OCI-LY7 (cell line): ENCODE measurements at regions not wholly inside any gene's neighbourhood (a gene's known extent, or its start where the extent isn't known, plus 50 kb on each side); places are given as distances from the start of the nearest gene placed in this dataset.

Experiments
- BruUV-seq: library from RNA; stranded (reverse); fragments of 400-500 nt; replicated peaks from 2 replicates; lab custom pipeline; 2021; lab: Mats Ljungman, UMichigan
- CTCF ChIA-PET: fragments of 300-600 bp; sonication (Branson Sonifier 250); formaldehyde crosslinking; loops from one replicate; lab custom pipeline; 2022; ENCODE audit warnings: antibody characterized with exemption; ENCODE audit not compliant: unreplicated experiment; lab: Charles Lee
- POLR2A ChIA-PET: fragments of 300-600 bp; sonication (Branson Sonifier 250); formaldehyde crosslinking; loops from one replicate; lab custom pipeline; 2022; ENCODE audit warnings: antibody characterized with exemption; lab: Charles Lee
- DNase-seq: peaks from one replicate; pipeline ENCODE4 v3.0.0-alpha.2; 2015; ENCODE audit warnings: low spot score
- H2AFZ ChIP-seq: fragments of 200-600 bp; sonication (generic), shearing (Covaris generic); 2 replicates; pipeline ENCODE4 v1.6.1; 2014; ENCODE audit warnings: mild to moderate bottlenecking, antibody characterized with exemption, low read length, moderate library complexity
- H3K27ac ChIP-seq: fragments of 200-600 bp; sonication (generic); 2 replicates; pipeline ENCODE4 v1.5.1; 2014; ENCODE audit warnings: mixed run types, low read depth, mild to moderate bottlenecking, moderate library complexity, low read length, inconsistent platforms; ENCODE audit not compliant: poor library complexity, severe bottlenecking
- H3K36me3 ChIP-seq: fragments of 200-600 bp; sonication (generic); 2 replicates; pipeline ENCODE4 v1.6.1; 2014; ENCODE audit warnings: mild to moderate bottlenecking, antibody characterized with exemption, low read length, moderate library complexity, mixed read lengths; ENCODE audit not compliant: insufficient read depth
- H3K4me1 ChIP-seq: fragments of 200-600 bp; sonication (generic); 2 replicates; pipeline ENCODE4 v1.5.1; 2014; ENCODE audit warnings: mild to moderate bottlenecking, low read length; ENCODE audit not compliant: insufficient read depth, poor library complexity, severe bottlenecking
- H3K4me2 ChIP-seq: fragments of 200-600 bp; sonication (generic); 2 replicates; pipeline ENCODE4 v1.6.1; 2014; ENCODE audit warnings: mild to moderate bottlenecking, low read length
- H3K4me3 ChIP-seq: fragments of 200-600 bp; sonication (generic); 2 replicates; pipeline ENCODE4 v1.5.1; 2014; ENCODE audit warnings: mild to moderate bottlenecking, low read depth, low read length; ENCODE audit not compliant: poor library complexity, severe bottlenecking
- H3K79me2 ChIP-seq: fragments of 200-600 bp; sonication (generic); 2 replicates; pipeline ENCODE4 v1.6.1; 2016; ENCODE audit warnings: low read depth, mild to moderate bottlenecking, low read length, moderate library complexity, mixed read lengths; ENCODE audit not compliant: insufficient read depth
- H3K9me2 ChIP-seq: fragments of 200-600 bp; sonication (generic); 2 replicates; pipeline ENCODE4 v1.6.1; 2016; ENCODE audit warnings: mild to moderate bottlenecking, low read length, mixed read lengths; ENCODE audit not compliant: insufficient read depth
- H3K9me3 ChIP-seq: fragments of 200-600 bp; sonication (generic); 2 replicates; pipeline ENCODE4 v1.6.1; 2014; ENCODE audit warnings: mild to moderate bottlenecking, mixed run types, low read length, mixed read lengths
- H4K20me1 ChIP-seq: fragments of 200-600 bp; sonication (generic); 2 replicates; pipeline ENCODE4 v1.6.1; 2014; ENCODE audit warnings: mild to moderate bottlenecking, antibody characterized with exemption, low read length, moderate library complexity, mixed read lengths; ENCODE audit not compliant: insufficient read depth
- CTCF ChIP-seq: fragments of 200-600 bp; sonication (generic); conservative IDR thresholded peaks from 2 replicates; pipeline ENCODE4 v1.5.1; 2014; ENCODE audit warnings: mild to moderate bottlenecking, antibody characterized with exemption, low read length, moderate library complexity, mixed read lengths
- EZH2phosphoT487 ChIP-seq: fragments of 200-600 bp; sonication (generic); IDR thresholded peaks from 2 replicates; pipeline ENCODE4 v1.6.1; 2018; ENCODE audit warnings: low read depth, borderline replicate concordance, mild to moderate bottlenecking, mixed run types, antibody characterized with exemption, low read length, moderate library complexity, mixed read lengths
- intact Hi-C: fragments of 100-400 bp; cut with micrococcal nuclease; formaldehyde crosslinking; loops from one replicate; pipeline ENCODE4 v1.10.0; 2022; ENCODE audit not compliant: unreplicated experiment

GRCh38 chr2:125424266-125424785, 1231.6 kb upstream of the GYPC start:
- Histone ChIP-seq H4K20me1 (no peaks in the 10 kb centered on the region), H3K4me1 (no peaks in the 10 kb centered on the region), H3K4me3 (no peak overlapping the region), H3K4me2 (no peak overlapping the region), H3K9me3 (no peaks in the 10 kb centered on the region), H3K79me2 (no peaks in the 10 kb centered on the region), H2AFZ (no peak overlapping the region), H3K36me3 (no peaks in the 10 kb centered on the region), H3K27ac (no peak overlapping the region), H3K9me2 (no peaks in the 10 kb centered on the region)
- TF ChIP-seq CTCF = no peak
- no peak for TF ChIP-seq EZH2phosphoT487
- DNase-seq = no peak
- BruUV-seq = no TSS peak
- intact Hi-C loops = no loop called here
- ChIA-PET POLR2A (no interaction called here), CTCF (no interaction called here)

GRCh38 chr2:125427721-125428315, 1228.1 kb upstream of the GYPC start:
- TF ChIP-seq EZH2phosphoT487 = no peak
- TF ChIP-seq CTCF = no peak
- Histone ChIP-seq H3K9me3 (no peaks in the 10 kb centered on the region), H3K36me3 (no peaks in the 10 kb centered on the region), H3K27ac (no peak overlapping the region), H3K4me2 (no peak overlapping the region), H3K4me3 (no peak overlapping the region), H3K4me1 (no peaks in the 10 kb centered on the region), H3K9me2 (no peaks in the 10 kb centered on the region), H4K20me1 (no peaks in the 10 kb centered on the region), H3K79me2 (no peaks in the 10 kb centered on the region), H2AFZ (no peak overlapping the region)
- intact Hi-C loops = no loop called here
- ChIA-PET CTCF (no interaction called here), POLR2A (no interaction called here)
- no peak for DNase-seq
- BruUV-seq = no TSS peak

GRCh38 chr2:125444106-125444505, 1211.9 kb upstream of the GYPC start:
- CTCF ChIA-PET = no interaction called here
- H4K20me1 ChIP-seq = no peaks in the 10 kb centered on the region
- BruUV-seq = no TSS peak
- TF ChIP-seq CTCF (no peak), EZH2phosphoT487 (no peak)
- H3K4me2 ChIP-seq = no peak overlapping the region
- H3K9me2 ChIP-seq = no peaks in the 10 kb centered on the region
- no peaks in the 10 kb centered on the region for H3K36me3 ChIP-seq
- H3K27ac ChIP-seq = no peak overlapping the region
- POLR2A ChIA-PET = no interaction called here
- H3K4me1 ChIP-seq = no peaks in the 10 kb centered on the region
- no peaks in the 10 kb centered on the region for H3K79me2 ChIP-seq
- H3K4me3 ChIP-seq = no peak overlapping the region
- H3K9me3 ChIP-seq = no peaks in the 10 kb centered on the region
- no peak for DNase-seq
- intact Hi-C loops = no loop called here
- no peak overlapping the region for H2AFZ ChIP-seq
